ENCODE measurements at regions not wholly inside any gene's neighbourhood (a gene's known extent, or its start where the extent isn't known, plus 50 kb on each side); places are given as distances from the start of the nearest gene placed in this dataset.

GRCh38 chr4:32025851-32026459, 1305.8 kb downstream of the PCDH7 start:
- H3K27me3 Mint-ChIP-seq (ENCODE audit: low read depth): no peaks in the 10 kb centered on the region
- H2BK15ac ChIP-seq (ENCODE audit: low read depth, low read length): no peak overlapping the region
- H2AFZ ChIP-seq (ENCODE audit: low read length): no peak overlapping the region
- peaks cover 10 to 14% of the 10 kb centered on the region in 2 experiments; a peak in 3 of 5 replicates for H3K9me3 Mint-ChIP-seq
- H2BK20ac ChIP-seq (ENCODE audit: low read depth, low read length, poor library complexity, severe bottlenecking): no peak overlapping the region
- H3K4me2 ChIP-seq (ENCODE audit: insufficient read depth, insufficient read length, low read length): no peak overlapping the region
- H3K79me1 ChIP-seq (ENCODE audit: insufficient read depth, low read depth, low read length, poor library complexity, severe bottlenecking): no peaks in the 10 kb centered on the region
- no peaks in the 10 kb centered on the region for H3K27me3 ChIP-seq (ENCODE audit: insufficient read depth, low read length)
- DNase-seq: no peak
- no peaks in the 10 kb centered on the region for H4K20me1 ChIP-seq (ENCODE audit: control insufficient read depth, insufficient read depth, insufficient read length)
- no peak overlapping the region for H3T11ph ChIP-seq (ENCODE audit: low read length)
- H3K79me2 ChIP-seq (ENCODE audit: insufficient read depth, low read length): no peaks in the 10 kb centered on the region
- H3K23me2 ChIP-seq (ENCODE audit: insufficient read length, low read depth, low read length, poor library complexity, severe bottlenecking): no peaks in the 10 kb centered on the region
- H4K91ac ChIP-seq (ENCODE audit: insufficient read length, low read depth, low read length): no peak overlapping the region
- no peak overlapping the region for H2BK12ac ChIP-seq (ENCODE audit: insufficient read length, low read depth, low read length)
- H3K23ac ChIP-seq (ENCODE audit: insufficient read length, low read depth, low read length): no peak overlapping the region
- H3K18ac ChIP-seq (ENCODE audit: insufficient read length, low read depth, low read length): no peak overlapping the region
- no peak overlapping the region for H2BK120ac ChIP-seq (ENCODE audit: low read depth, low read length, poor library complexity, severe bottlenecking)
- H4K8ac ChIP-seq (replicated peaks; ENCODE audit: insufficient read length, low read depth, low read length): no peak overlapping the region
- no peak overlapping the region for H4K5ac ChIP-seq (ENCODE audit: insufficient read length, low read depth, low read length)
- no peak overlapping the region for H3K27ac Mint-ChIP-seq
- no peak overlapping the region for H2AK5ac ChIP-seq (ENCODE audit: insufficient read length, low read length)
- no peak overlapping the region for H3K27ac ChIP-seq (ENCODE audit: insufficient read length, low read depth, low read length)
- peaks cover 19 to 30% of the 10 kb centered on the region in 2 experiments for H3K4me1 Mint-ChIP-seq
- H3K9ac ChIP-seq (ENCODE audit: extremely low read depth, insufficient read length, low read length): no peak overlapping the region
- H3K9me3 ChIP-seq (ENCODE audit: control insufficient read depth, low read depth, low read length): no peaks in the 10 kb centered on the region
- no CpG with 5 or more reads among the region's 5 CpGs for WGBS (ENCODE audit: extremely low coverage, insufficient read length, low lambda C conversion rate)
- no peak overlapping the region for H2BK5ac ChIP-seq (ENCODE audit: insufficient read length, low read length)
- no peak overlapping the region for H3K14ac ChIP-seq (ENCODE audit: insufficient read depth, low read length)
- TF ChIP-seq CTCF (conservative IDR thresholded peaks at IDR 0.05): no peak
- H3K36me3 Mint-ChIP-seq (ENCODE audit: insufficient read depth in 1 of 3, low read depth in 3 of 3): peaks cover 0 to 17% (median 11%) of the 10 kb centered on the region in 3 experiments; a peak in 6 of 7 replicates
- no peaks in the 10 kb centered on the region for H3K4me1 ChIP-seq (ENCODE audit: insufficient read depth, low read length)
- no peak overlapping the region for H3K4me3 Mint-ChIP-seq
- H3K56ac ChIP-seq (ENCODE audit: insufficient read length, low read depth, low read length): no peak overlapping the region
- H3K4ac ChIP-seq (ENCODE audit: low read depth, low read length): no peak overlapping the region

All from H9 (cell line).